SK-N-SH (cell line): ENCODE measurements at regions not wholly inside any gene's neighbourhood (a gene's known extent, or its start where the extent isn't known, plus 50 kb on each side); places are given as distances from the start of the nearest gene placed in this dataset.
"Not testable (repeated sequence)": the region's sequence is repeated elsewhere in the genome, so short reads cannot be mapped to it uniquely, and the experiment has no call there.

ENCODE experiments used
- CTCF ChIA-PET: fragments of 300-600, 350-600 bp; formaldehyde crosslinking; extraction: SDS; loops from one replicate; lab custom pipeline; 2021; lab: Yijun Ruan, JAX
- POLR2A ChIA-PET: fragments of 350-600 bp; sonication (Branson Sonifier 250); formaldehyde crosslinking; extraction: SDS; loops from one replicate; lab custom pipeline; 2020; ENCODE audit warnings: antibody characterized with exemption, inconsistent platforms; lab: Yijun Ruan, JAX
- DNase-seq: peaks from one replicate; pipeline ENCODE4 v3.0.0; 2012
- H2AFZ ChIP-seq: fragments of 200-600 bp; sonication (generic); 2 replicates; pipeline ENCODE4 v1.8.1; 2016; ENCODE audit warnings: antibody characterized with exemption, mild to moderate bottlenecking, low read depth
- H3F3A ChIP-seq: fragments of 200-600 bp; sonication (generic); replicated peaks from 2 replicates; pipeline ENCODE3; 2016; ENCODE audit warnings: antibody characterized with exemption, mild to moderate bottlenecking; ENCODE audit not compliant: insufficient read depth
- H3K27ac ChIP-seq, 2 experiments: fragments of 200-500 bp in 1 of 2; fragments of 200-600 bp in 1 of 2; sonication (Bioruptor generic) in 1 of 2; sonication (generic), shearing (Covaris generic) in 1 of 2; 2 replicates each; pipeline versions ENCODE4 v1.5.1 to v1.6.1; 2014 to 2016; ENCODE audit warnings: low read depth in 2 of 2, inconsistent platforms in 1 of 2, low read length in 1 of 2, mild to moderate bottlenecking in 1 of 2, mixed read lengths in 1 of 2
- H3K27me3 ChIP-seq: fragments of 200-600 bp; sonication (generic), shearing (Covaris generic); 2 replicates; pipeline ENCODE4 v1.6.1; 2016; ENCODE audit warnings: mixed run types; ENCODE audit not compliant: insufficient read depth
- H3K36me3 ChIP-seq, 2 experiments: fragments of 200-500 bp in 1 of 2; fragments of 200-600 bp in 1 of 2; sonication (Bioruptor generic) in 1 of 2; sonication (generic) in 1 of 2; replicated peaks in 1 of 2; 2 replicates each; pipeline versions ENCODE3 to v1.5.1; 2014 to 2016; ENCODE audit warnings: low read length in 1 of 2, mild to moderate bottlenecking in 1 of 2; ENCODE audit not compliant: insufficient read depth in 2 of 2, control insufficient read depth in 1 of 2
- H3K4me1 ChIP-seq, 2 experiments: fragments of 200-500 bp in 1 of 2; fragments of 200-600 bp in 1 of 2; sonication (Bioruptor generic) in 1 of 2; sonication (generic), shearing (Covaris generic) in 1 of 2; 2 replicates each; pipeline versions ENCODE4 v1.5.1 to v1.6.1; 2014 to 2016; ENCODE audit warnings: low read depth in 1 of 2, low read length in 1 of 2, mixed run types in 1 of 2; ENCODE audit not compliant: insufficient read depth in 2 of 2, control insufficient read depth in 1 of 2
- H3K4me2 ChIP-seq: fragments of 200-600 bp; sonication (generic), shearing (Covaris generic); 2 replicates; pipeline ENCODE4 v1.6.1; 2017; ENCODE audit warnings: mixed run types
- H3K4me3 ChIP-seq, 2 experiments: fragments of 200-500 bp in 1 of 2; fragments of 200-600 bp in 1 of 2; sonication (Bioruptor generic) in 1 of 2; sonication (generic), shearing (Covaris generic) in 1 of 2; 2 replicates each; pipeline versions ENCODE4 v1.5.1 to v1.8.1; 2014 to 2016; ENCODE audit warnings: low read depth in 2 of 2, inconsistent platforms in 1 of 2, low read length in 1 of 2, mild to moderate bottlenecking in 1 of 2, mixed read lengths in 1 of 2, moderate library complexity in 1 of 2
- H3K79me2 ChIP-seq: fragments of 200-600 bp; sonication (generic); 2 replicates; pipeline ENCODE4 v1.8.1; 2017; ENCODE audit warnings: mild to moderate bottlenecking; ENCODE audit not compliant: insufficient read depth
- H3K9ac ChIP-seq: fragments of 200-600 bp; sonication (generic); 2 replicates; pipeline ENCODE4 v1.6.1; 2017; ENCODE audit warnings: mixed run types
- H3K9me2 ChIP-seq: fragments of 200-600 bp; sonication (generic); 2 replicates; pipeline ENCODE4 v1.6.1; 2017; ENCODE audit warnings: mixed run types
- H3K9me3 ChIP-seq: fragments of 200-600 bp; sonication (generic); 2 replicates; pipeline ENCODE4 v1.6.1; 2017; ENCODE audit warnings: mixed run types, mild to moderate bottlenecking, moderate library complexity
- H4K20me1 ChIP-seq: fragments of 200-600 bp; sonication (generic); 2 replicates; pipeline ENCODE4 v1.6.1; 2017; ENCODE audit warnings: mild to moderate bottlenecking, mixed run types; ENCODE audit not compliant: insufficient read depth
- ELF1 ChIP-seq: IDR thresholded peaks from 2 replicates; pipeline ENCODE4 v1.4.0; 2012
- EP300 ChIP-seq, 2 experiments: IDR thresholded peaks; 2 replicates each; pipeline versions ENCODE4 v1.4.0 to v1.6.1; 2012; ENCODE audit warnings: borderline replicate concordance in 1 of 2, low read depth in 1 of 2, low read length in 1 of 2
- EZH2phosphoT487 ChIP-seq: fragments of 200-600 bp; sonication (generic); IDR thresholded peaks from 2 replicates; pipeline ENCODE4 v1.6.1; 2017; ENCODE audit warnings: low read depth, mixed run types, mild to moderate bottlenecking, antibody characterized with exemption, moderate library complexity, borderline replicate concordance
- FOSL2 ChIP-seq: IDR thresholded peaks from 2 replicates; pipeline ENCODE4 v1.4.0; 2012; ENCODE audit warnings: low read depth, mild to moderate bottlenecking, moderate library complexity, borderline replicate concordance
- FOXM1 ChIP-seq: IDR thresholded peaks from 2 replicates; pipeline ENCODE4 v1.4.0; 2012; ENCODE audit warnings: low read depth, mild to moderate bottlenecking
- MEF2A ChIP-seq: IDR thresholded peaks from 2 replicates; pipeline ENCODE4 v1.4.0; 2012; ENCODE audit warnings: low read depth, borderline replicate concordance
- NFIC ChIP-seq: IDR thresholded peaks from 2 replicates; pipeline ENCODE4 v1.4.0; 2012; ENCODE audit warnings: borderline replicate concordance
- RCOR1 ChIP-seq: fragments of 150-350 bp; IDR thresholded peaks from 2 replicates; pipeline ENCODE4 v1.6.1; 2017; ENCODE audit warnings: antibody characterized with exemption, low read length
- RFX5 ChIP-seq: IDR thresholded peaks from 2 replicates; pipeline ENCODE4 v1.6.1; 2012; ENCODE audit warnings: mild to moderate bottlenecking, improper control_type of control experiment, low read length
- SMC3 ChIP-seq: IDR thresholded peaks from 2 replicates; pipeline ENCODE4 v1.6.1; 2012; ENCODE audit warnings: low read depth, low read length, improper control_type of control experiment
- WGBS: methylation state at CpG from one replicate; pipeline ENCODE4 v1.1.6; 2017; ENCODE audit warnings: low lambda C conversion rate; 5-methylcytosine and 5-hydroxymethylcytosine counted together
- TF ChIP-seq, protein P1 (sequence below): IDR thresholded peaks from 2 replicates; pipeline ENCODE4 v1.4.0; 2012; ENCODE audit warnings: low read depth, borderline replicate concordance
- TF ChIP-seq, protein P2 (sequence below): fragments of 200-600 bp; sonication (generic); IDR thresholded peaks from 2 replicates; pipeline ENCODE4 v1.6.1; 2017; ENCODE audit warnings: antibody characterized with exemption, mild to moderate bottlenecking, moderate library complexity

DNA sequence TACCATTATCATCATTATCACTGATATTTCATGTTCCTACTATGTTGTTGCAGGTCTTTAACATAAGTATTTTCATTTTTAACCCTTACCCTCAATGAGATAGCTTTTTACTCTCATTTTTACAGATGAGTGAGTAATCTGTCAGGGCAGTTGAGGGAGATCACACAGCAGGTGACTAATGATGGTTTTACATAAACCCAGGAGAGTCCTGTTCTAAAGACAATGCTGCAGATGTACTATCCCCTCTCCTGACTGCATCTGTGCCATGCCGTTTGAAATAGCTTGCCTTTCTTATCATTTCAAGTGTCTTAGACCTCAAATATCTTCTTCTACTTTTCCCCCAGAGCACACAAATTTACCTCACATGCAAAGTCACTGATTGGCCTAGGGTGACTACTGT, 1552.1 kb upstream of the SEL1L start:
- no peak for TF ChIP-seq FOXM1
- no peak for TF ChIP-seq SMC3
- TF ChIP-seq EP300 (IDR thresholded peaks at IDR 0.05; ENCODE audit: borderline replicate concordance in 1 of 2, low read depth in 1 of 2, low read length in 1 of 2), result no peak
- TF ChIP-seq FOSL2, result no peak
- TF ChIP-seq, protein P1, sequence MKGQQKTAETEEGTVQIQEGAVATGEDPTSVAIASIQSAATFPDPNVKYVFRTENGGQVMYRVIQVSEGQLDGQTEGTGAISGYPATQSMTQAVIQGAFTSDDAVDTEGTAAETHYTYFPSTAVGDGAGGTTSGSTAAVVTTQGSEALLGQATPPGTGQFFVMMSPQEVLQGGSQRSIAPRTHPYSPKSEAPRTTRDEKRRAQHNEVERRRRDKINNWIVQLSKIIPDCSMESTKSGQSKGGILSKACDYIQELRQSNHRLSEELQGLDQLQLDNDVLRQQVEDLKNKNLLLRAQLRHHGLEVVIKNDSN, result no peak
- TF ChIP-seq RFX5, result no peak
- no peak for TF ChIP-seq EZH2phosphoT487
- TF ChIP-seq, protein P2, sequence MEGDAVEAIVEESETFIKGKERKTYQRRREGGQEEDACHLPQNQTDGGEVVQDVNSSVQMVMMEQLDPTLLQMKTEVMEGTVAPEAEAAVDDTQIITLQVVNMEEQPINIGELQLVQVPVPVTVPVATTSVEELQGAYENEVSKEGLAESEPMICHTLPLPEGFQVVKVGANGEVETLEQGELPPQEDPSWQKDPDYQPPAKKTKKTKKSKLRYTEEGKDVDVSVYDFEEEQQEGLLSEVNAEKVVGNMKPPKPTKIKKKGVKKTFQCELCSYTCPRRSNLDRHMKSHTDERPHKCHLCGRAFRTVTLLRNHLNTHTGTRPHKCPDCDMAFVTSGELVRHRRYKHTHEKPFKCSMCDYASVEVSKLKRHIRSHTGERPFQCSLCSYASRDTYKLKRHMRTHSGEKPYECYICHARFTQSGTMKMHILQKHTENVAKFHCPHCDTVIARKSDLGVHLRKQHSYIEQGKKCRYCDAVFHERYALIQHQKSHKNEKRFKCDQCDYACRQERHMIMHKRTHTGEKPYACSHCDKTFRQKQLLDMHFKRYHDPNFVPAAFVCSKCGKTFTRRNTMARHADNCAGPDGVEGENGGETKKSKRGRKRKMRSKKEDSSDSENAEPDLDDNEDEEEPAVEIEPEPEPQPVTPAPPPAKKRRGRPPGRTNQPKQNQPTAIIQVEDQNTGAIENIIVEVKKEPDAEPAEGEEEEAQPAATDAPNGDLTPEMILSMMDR, result no peak
- TF ChIP-seq RCOR1, result no peak
- TF ChIP-seq NFIC, result no peak
- TF ChIP-seq MEF2A, result no peak
- no peak for TF ChIP-seq ELF1
- TF ChIP-seq, all 33 proteins: peak for 0
- no peaks in the 10 kb centered on the region for H3K4me1 ChIP-seq
- ChIA-PET CTCF (no interaction called here), POLR2A (no interaction called here)
- 0% methylated on average over 1 of the region's 1 CpG for WGBS
- no peak overlapping the region for H3K4me3 ChIP-seq
- no peak overlapping the region for H3K9ac ChIP-seq
- H3K36me3 ChIP-seq, result no peaks in the 10 kb centered on the region
- H3K9me3 ChIP-seq, result no peaks in the 10 kb centered on the region
- no peak overlapping the region for H3K4me2 ChIP-seq
- no peak overlapping the region for H3K27ac ChIP-seq
- no peaks in the 10 kb centered on the region for H3K27me3 ChIP-seq
- no peak overlapping the region for H2AFZ ChIP-seq
- DNase-seq, result no peak
- H3K79me2 ChIP-seq, result no peaks in the 10 kb centered on the region
- H3F3A ChIP-seq, result no peaks in the 10 kb centered on the region
- H3K9me2 ChIP-seq, result no peaks in the 10 kb centered on the region
- H4K20me1 ChIP-seq, result no peaks in the 10 kb centered on the region

DNA sequence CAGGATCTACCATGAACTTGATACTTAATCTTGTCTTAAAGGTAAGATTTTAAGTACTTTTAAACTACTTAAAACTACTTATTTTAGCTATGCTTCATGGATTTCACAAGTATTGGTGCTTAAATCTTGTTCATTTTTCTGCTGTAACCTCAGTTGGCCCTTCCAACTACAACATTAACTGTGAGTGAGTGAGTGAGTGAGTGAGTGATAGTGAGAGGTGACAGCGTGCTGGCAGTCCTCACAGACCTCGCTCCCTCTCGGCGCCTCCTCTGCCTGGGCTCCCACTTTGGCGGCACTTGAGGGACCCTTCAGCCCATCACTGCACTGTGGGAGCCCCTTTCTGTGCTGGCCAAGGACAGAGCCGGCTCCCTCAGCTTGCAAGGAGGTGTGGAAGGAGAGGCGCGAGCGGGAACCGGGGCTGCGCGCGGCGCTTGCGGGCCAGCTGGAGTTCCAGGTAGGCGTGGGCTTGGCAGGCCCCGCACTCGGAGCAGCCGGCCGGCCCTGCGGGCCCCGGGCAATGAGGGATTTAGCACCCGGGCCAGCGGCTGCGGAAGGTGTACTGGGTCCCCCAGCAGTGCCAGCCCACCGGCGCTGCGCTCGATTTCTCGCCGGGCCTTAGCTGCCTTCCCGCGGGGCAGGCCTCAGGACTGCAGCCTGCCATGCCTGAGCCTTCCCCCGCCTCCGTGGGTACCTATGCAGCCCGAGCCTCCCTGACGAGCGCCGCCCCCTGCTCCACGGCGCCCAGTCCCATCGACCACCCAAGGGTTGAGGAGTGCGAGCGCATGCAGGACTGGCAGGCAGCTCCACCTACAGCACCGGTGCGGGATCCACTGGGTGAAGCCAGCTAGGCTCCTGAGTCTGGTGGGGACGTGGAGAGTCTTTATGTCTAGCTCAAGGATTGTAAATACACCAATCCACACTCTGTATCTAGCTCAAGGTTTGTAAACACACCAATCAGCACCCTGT, 1558.6 kb upstream of the SEL1L start:
- H3K9me2 ChIP-seq, H3K27ac ChIP-seq, H2AFZ ChIP-seq, H3K9me3 ChIP-seq, H3F3A ChIP-seq, H3K27me3 ChIP-seq, H3K4me2 ChIP-seq, DNase-seq, H3K4me1 ChIP-seq, H3K4me3 ChIP-seq, H3K36me3 ChIP-seq, CTCF ChIA-PET, H3K79me2 ChIP-seq, H3K9ac ChIP-seq, H4K20me1 ChIP-seq: not testable (repeated sequence)
- POLR2A ChIA-PET, result interaction anchor here (0.6 kb wide), 1 partner anchor 1430 kb away, joined by 3 read pairs; no protein-coding TSS in a partner anchor
- 46% methylated on average over 11 of the region's 47 CpGs for WGBS
